K562 (cell line): ENCODE measurements at regions not wholly inside any gene's neighbourhood (a gene's known extent, or its start where the extent isn't known, plus 50 kb on each side); places are given as distances from the start of the nearest gene placed in this dataset.

Source experiments
- ATAC-seq: fragments of 200-7000 bp; cut with Tn5 transposase; 3 replicates; pipeline ENCODE4 v1.9.1; 2020; ENCODE audit warnings: moderate library complexity
- BruUV-seq: library from RNA; stranded (reverse); fragments of 400-500 nt; replicated peaks from 2 replicates; lab custom pipeline; 2021; lab: Mats Ljungman, UMichigan
- CTCF ChIA-PET: fragments of 300-600 bp; formaldehyde crosslinking; extraction: SDS; loops from one replicate; lab custom pipeline; 2021; ENCODE audit warnings: low intra/inter-chr PET ratio; lab: Yijun Ruan, JAX
- POLR2A ChIA-PET: fragments of 300-600, 350-650 bp; sonication (Branson Sonifier 250); formaldehyde crosslinking; extraction: SDS; loops from one replicate; lab custom pipeline; 2021; ENCODE audit warnings: antibody characterized with exemption, inconsistent platforms; lab: Yijun Ruan, JAX
- DNase-seq, 4 experiments: peaks; one replicate each; pipeline versions ENCODE4 v3.0.0 to v3.0.0-alpha.2; 2011 to 2018; ENCODE audit warnings: low spot score in 3 of 4, mixed read lengths in 3 of 4; ENCODE audit errors: extremely low read depth in 1 of 4
- FAIRE-seq: peaks from 2 replicates; lab custom pipeline; 2011; peaks lifted over from hg19 to GRCh38; lab: Jason Lieb, UNC
- H2AFZ ChIP-seq: 2 replicates; pipeline ENCODE4 v1.6.0; 2011; ENCODE audit warnings: low read depth, low read length, control low read depth, inconsistent platforms
- H3K27ac ChIP-seq: fragments of 200-600 bp; 3 replicates; pipeline ENCODE4 v1.8.0; 2011; ENCODE audit warnings: low read depth, mild to moderate bottlenecking, control low read depth, inconsistent platforms, low read length, moderate library complexity, mixed read lengths; ENCODE audit errors: extremely low read depth
- H3K27me3 ChIP-seq, 2 experiments: fragments of 300-600 bp in 1 of 2; 2 replicates in 1 of 2; 3 replicates in 1 of 2; pipeline versions ENCODE4 v1.6.0 to v1.8.0; 2011; ENCODE audit warnings: inconsistent platforms in 2 of 2, low read length in 2 of 2, mild to moderate bottlenecking in 1 of 2, mixed read lengths in 1 of 2, moderate library complexity in 1 of 2; ENCODE audit not compliant: control insufficient read depth in 2 of 2, insufficient read depth in 2 of 2
- H3K36me3 ChIP-seq: fragments of 300-600 bp; 3 replicates; pipeline ENCODE4 v1.8.0; 2011; ENCODE audit warnings: mild to moderate bottlenecking, low read length, inconsistent platforms; ENCODE audit not compliant: control insufficient read depth, insufficient read depth
- H3K4me1 ChIP-seq, 2 experiments: fragments of 200-600 bp in 1 of 2; replicated peaks in 1 of 2; 2 replicates in 1 of 2; 3 replicates in 1 of 2; pipeline versions ENCODE4 v1.5.1 to v1.8.0; 2011; ENCODE audit warnings: inconsistent platforms in 2 of 2, low read length in 2 of 2, mild to moderate bottlenecking in 1 of 2, mixed read lengths in 1 of 2, moderate library complexity in 1 of 2; ENCODE audit not compliant: control insufficient read depth in 2 of 2, insufficient read depth in 2 of 2
- H3K4me2 ChIP-seq: 2 replicates; pipeline ENCODE4 v1.6.1; 2011; ENCODE audit warnings: low read length, control low read depth, inconsistent platforms, mixed read lengths; ENCODE audit not compliant: insufficient read depth
- H3K4me3 ChIP-seq: fragments of 200-600 bp; sonication (generic), shearing (Covaris generic); 2 replicates; pipeline ENCODE4 v1.5.1; 2016; ENCODE audit warnings: control low read depth, inconsistent platforms
- H3K79me2 ChIP-seq: fragments of 200-600 bp; 3 replicates; pipeline ENCODE4 v1.8.0; 2011; ENCODE audit warnings: low read length, inconsistent platforms; ENCODE audit not compliant: control insufficient read depth, insufficient read depth
- H3K9ac ChIP-seq, 2 experiments: 2 replicates each; pipeline versions ENCODE4 v1.6.0 to v1.6.1; 2011; ENCODE audit warnings: low read depth in 2 of 2, low read length in 2 of 2, control low read depth in 1 of 2, inconsistent platforms in 1 of 2, mild to moderate bottlenecking in 1 of 2, mixed read lengths in 1 of 2; ENCODE audit not compliant: insufficient read depth in 1 of 2
- H3K9me1 ChIP-seq: one replicate; pipeline ENCODE4 v1.6.0; 2011; ENCODE audit warnings: inconsistent platforms, mild to moderate bottlenecking, low read length, moderate library complexity; ENCODE audit not compliant: control insufficient read depth, insufficient read depth
- H3K9me3 ChIP-seq: replicated peaks from 2 replicates; pipeline ENCODE4 v1.5.1; 2011; ENCODE audit warnings: low read depth, low read length, inconsistent platforms; ENCODE audit not compliant: control insufficient read depth, insufficient read depth
- H4K20me1 ChIP-seq: replicated peaks from 2 replicates; pipeline ENCODE4 v1.6.1; 2011; ENCODE audit warnings: low read length, inconsistent platforms, mixed read lengths; ENCODE audit not compliant: control insufficient read depth, insufficient read depth
- CBX8 ChIP-seq: fragments of 200-600 bp; sonication (generic); IDR thresholded peaks from 2 replicates; pipeline ENCODE4 v1.6.1; 2012; ENCODE audit warnings: borderline replicate concordance, mixed run types, low read depth, mild to moderate bottlenecking, moderate library complexity, mixed read lengths, low read length, control low read depth, inconsistent platforms; ENCODE audit not compliant: poor library complexity, severe bottlenecking; ENCODE audit errors: extremely low read depth
- DPF2 ChIP-seq: fragments of 450-650 bp; IDR thresholded peaks from 2 replicates; pipeline ENCODE4 v1.6.1; 2016
- ELF4 ChIP-seq: fragments of 450-650 bp; formaldehyde crosslinking; IDR thresholded peaks from 2 replicates; pipeline ENCODE4 v1.4.0; 2022; ENCODE audit warnings: missing genetic modification characterization
- FOXA3 ChIP-seq, 2 experiments: fragments of 450-650 bp in 1 of 2; sonication (generic) in 1 of 2; formaldehyde crosslinking; IDR thresholded peaks in 1 of 2; conservative IDR thresholded peaks in 1 of 2; 2 replicates each; pipeline versions ENCODE4 v1.4.0 to v1.8.0; 2020 to 2022; ENCODE audit warnings: mild to moderate bottlenecking in 2 of 2, missing genetic modification reagents in 1 of 2
- GABPB1 ChIP-seq: sonication (generic); formaldehyde crosslinking; IDR thresholded peaks from 2 replicates; pipeline ENCODE4 v1.8.0; 2022; ENCODE audit warnings: mild to moderate bottlenecking, missing genetic modification reagents
- HBP1 ChIP-seq: fragments of 450-650 bp; formaldehyde crosslinking; IDR thresholded peaks from 2 replicates; pipeline ENCODE4 v1.4.0; 2022; ENCODE audit warnings: missing genetic modification characterization
- MAFG ChIP-seq: fragments of 450-650 bp; conservative IDR thresholded peaks from 2 replicates; pipeline ENCODE4 v1.6.1; 2016; ENCODE audit warnings: missing genetic modification characterization, missing compliant biosample characterization
- POLR2B ChIP-seq: fragments of 450-650 bp; IDR thresholded peaks from 2 replicates; pipeline ENCODE4 v1.6.1; 2018; ENCODE audit warnings: low read depth; ENCODE audit not compliant: partially characterized antibody
- TCF7 ChIP-seq: sonication (generic); IDR thresholded peaks from 2 replicates; pipeline ENCODE4 v1.6.1; 2016; ENCODE audit warnings: antibody characterized with exemption, borderline replicate concordance
- ZBTB26 ChIP-seq: fragments of 450-650 bp; formaldehyde crosslinking; IDR thresholded peaks from 2 replicates; pipeline ENCODE4 v1.4.0; 2022; ENCODE audit warnings: missing genetic modification characterization
- ZEB2 ChIP-seq: fragments of 450-650 bp; IDR thresholded peaks from 2 replicates; pipeline ENCODE4 v1.6.1; 2016
- in situ Hi-C: fragments of 300-500 bp; cut with MboI; formaldehyde crosslinking; loops from 4 replicates; pipeline ENCODE4 v1.15.0; 2018; ENCODE audit warnings: inconsistent platforms, mixed read lengths
- intact Hi-C: fragments of 100-400 bp; cut with micrococcal nuclease; formaldehyde crosslinking; loops from 2 replicates; pipeline ENCODE4 v1.14.2; 2022

GRCh38 chr7:46707973-46708372 is 786.9 kb upstream of the IGFBP3 start:
- intact Hi-C loops, result no loop called here
- Histone ChIP-seq H3K9me1 (no peaks in the 10 kb centered on the region), H2AFZ (no peak overlapping the region), H3K79me2 (no peaks in the 10 kb centered on the region), H3K36me3 (no peaks in the 10 kb centered on the region), H3K4me1 (no peaks in the 10 kb centered on the region), H3K27me3 (no peaks in the 10 kb centered on the region), H3K4me3 (no peak overlapping the region), H3K9ac (no peak overlapping the region), H3K4me2 (no peak overlapping the region), H4K20me1 (no peaks in the 10 kb centered on the region), H3K9me3 (no peaks in the 10 kb centered on the region), H3K27ac (no peak overlapping the region)
- FAIRE-seq, result no peak
- DNase-seq, result no peak
- no peak for TF ChIP-seq GABPB1 (CRISPR knock-in tag)
- TF ChIP-seq TCF7, result no peak
- TF ChIP-seq ZEB2, result no peak
- TF ChIP-seq HBP1 (CRISPR knock-in tag), result no peak
- TF ChIP-seq MAFG (tag), result no peak
- TF ChIP-seq FOXA3 (CRISPR knock-in tag; conservative IDR thresholded peaks at IDR 0.05 in 1 of 2, IDR thresholded peaks at IDR 0.05 in 1 of 2), result no peak
- TF ChIP-seq ZBTB26, result no peak
- TF ChIP-seq POLR2B, result no peak
- no peak for TF ChIP-seq CBX8
- TF ChIP-seq ELF4 (CRISPR knock-in tag), result no peak
- no peak for TF ChIP-seq DPF2
- in situ Hi-C loops, result no loop called here
- ChIA-PET POLR2A (no interaction called here), CTCF (no interaction called here)
- BruUV-seq, result no TSS peak
- ATAC-seq, result no peak
